ENCODE measurements at regions not wholly inside any gene's neighbourhood (a gene's known extent, or its start where the extent isn't known, plus 50 kb on each side); places are given as distances from the start of the nearest gene placed in this dataset.

DNA sequence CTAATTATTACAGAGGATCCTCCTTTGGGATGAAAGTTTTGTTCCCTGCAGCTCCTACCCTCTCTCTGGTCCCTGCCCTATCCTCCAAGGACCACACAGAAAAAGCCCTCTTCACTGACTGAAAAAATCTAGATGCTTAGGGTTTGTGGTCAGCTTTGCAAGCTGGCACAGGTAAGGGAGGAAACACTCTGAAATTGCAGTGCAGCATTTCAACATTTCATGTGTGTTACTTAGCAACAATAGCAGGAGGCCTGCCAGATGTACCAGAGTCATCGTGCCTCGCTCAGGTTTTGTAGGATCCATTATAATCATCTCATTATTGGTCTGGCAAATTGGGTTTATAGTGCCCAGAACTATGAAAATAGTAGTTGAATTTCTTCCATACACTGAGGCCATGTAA, 109.5 kb downstream of the PALM2AKAP2 start:
- H3K27ac Mint-ChIP-seq, result no peak overlapping the region
- H3K27me3 Mint-ChIP-seq, result no peaks in the 10 kb centered on the region
- H3K9me3 Mint-ChIP-seq, result no peaks in the 10 kb centered on the region
- ATAC-seq (ENCODE audit: low read depth in 2 of 2) (no peak), DNase-seq (no peak)
- H3K4me3 Mint-ChIP-seq, result no peak overlapping the region
- H3K36me3 Mint-ChIP-seq, result no peaks in the 10 kb centered on the region
- peaks cover 0 to 6% (median 3%) of the 10 kb centered on the region in 3 donors for H3K4me1 Mint-ChIP-seq

- no peak for DNase-seq
- Mint-ChIP-seq H3K4me1 (peaks cover 7 to 17% (median 9%) of the 10 kb centered on the region in 3 donors), H3K4me3 (no peak overlapping the region), H3K36me3 (no peaks in the 10 kb centered on the region), H3K27ac (no peak overlapping the region), H3K27me3 (no peaks in the 10 kb centered on the region), H3K9me3 (no peaks in the 10 kb centered on the region)
- ATAC-seq (ENCODE audit: low read depth in 2 of 2), result no peak
Observed at GRCh38 chr9:109893241-109893640, 113.2 kb downstream of the PALM2AKAP2 start.

- H3K36me3 Mint-ChIP-seq, result no peaks in the 10 kb centered on the region
- peaks cover 7 to 17% (median 9%) of the 10 kb centered on the region in 3 donors for H3K4me1 Mint-ChIP-seq
- peaks cover 0 to 4% (median 0%) of the 10 kb centered on the region in 3 donors for H3K27me3 Mint-ChIP-seq
- H3K9me3 Mint-ChIP-seq, result no peaks in the 10 kb centered on the region
- no peak overlapping the region for H3K27ac Mint-ChIP-seq
- no peak overlapping the region for H3K4me3 Mint-ChIP-seq
- ATAC-seq (ENCODE audit: low read depth in 2 of 2) (no peak), DNase-seq (no peak)
Observed at GRCh38 chr9:109894473-109894872, 114.5 kb downstream of the PALM2AKAP2 start.

GRCh38 chr9:109894921-109895758, 115.1 kb downstream of the PALM2AKAP2 start:
- Mint-ChIP-seq H3K27me3 (peaks cover 0 to 11% (median 0%) of the 10 kb centered on the region in 3 donors), H3K9me3 (no peaks in the 10 kb centered on the region), H3K4me1 (peaks cover 7 to 17% (median 9%) of the 10 kb centered on the region in 3 donors), H3K4me3 (no peak overlapping the region), H3K27ac (peak overlapping the region in 2 of 6 donors; percentile 40 to 47), H3K36me3 (no peaks in the 10 kb centered on the region)
- ATAC-seq (ENCODE audit: low read depth in 2 of 2) (peak; percentile 35 to 39), DNase-seq (no peak)

DNA sequence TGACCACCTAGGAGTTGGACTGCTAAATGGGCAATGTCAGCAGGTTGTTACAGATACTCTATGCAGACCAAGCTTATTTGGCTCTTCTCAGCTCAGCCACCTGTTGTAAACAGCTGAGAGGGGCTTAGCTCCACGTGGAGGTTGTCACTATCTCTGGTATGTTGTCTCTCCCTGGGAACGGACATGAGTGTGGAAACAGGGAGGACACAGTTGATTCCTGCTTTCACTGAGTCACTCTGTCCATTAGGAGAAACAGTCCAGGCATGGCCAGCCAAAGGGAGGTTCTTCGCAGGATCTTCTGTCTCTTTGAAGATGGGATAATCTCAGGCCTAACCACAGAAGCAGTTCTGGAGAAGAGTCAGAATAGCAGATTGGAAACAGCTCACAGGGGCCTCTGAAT, 121.2 kb downstream of the PALM2AKAP2 start:
- Mint-ChIP-seq H3K36me3 (no peaks in the 10 kb centered on the region), H3K27me3 (peaks cover 0 to 11% (median 0%) of the 10 kb centered on the region in 3 donors), H3K9me3 (no peaks in the 10 kb centered on the region), H3K4me1 (peaks cover 4 to 22% (median 7%) of the 10 kb centered on the region in 3 donors), H3K27ac (peak overlapping the region in 1 of 6 donors; percentile 12), H3K4me3 (no peak overlapping the region)
- ATAC-seq (ENCODE audit: low read depth in 2 of 2), result no peak
- no peak for DNase-seq

- Mint-ChIP-seq H3K27ac (peak overlapping the region in 1 of 6 donors; percentile 22), H3K36me3 (no peaks in the 10 kb centered on the region), H3K4me3 (peak overlapping the region in 1 of 8 donors; percentile 26), H3K9me3 (no peaks in the 10 kb centered on the region), H3K4me1 (peaks cover 7 to 22% (median 21%) of the 10 kb centered on the region in 3 donors), H3K27me3 (peaks cover 0 to 11% (median 0%) of the 10 kb centered on the region in 3 donors)
- DNase-seq, result peak; percentile 62
- ATAC-seq (ENCODE audit: low read depth in 2 of 2), result peak; percentile 68 to 78
Observed at GRCh38 chr9:109903515-109904138, 123.6 kb downstream of the PALM2AKAP2 start.

GRCh38 chr9:109904666-109905065, 124.7 kb downstream of the PALM2AKAP2 start:
- Mint-ChIP-seq H3K9me3 (no peaks in the 10 kb centered on the region), H3K4me3 (peak overlapping the region in 1 of 8 donors; percentile 23), H3K27ac (peak overlapping the region in 3 of 6 donors; percentile 43 to 82 (median 55)), H3K36me3 (no peaks in the 10 kb centered on the region), H3K4me1 (peaks cover 7 to 22% (median 21%) of the 10 kb centered on the region in 3 donors), H3K27me3 (peaks cover 0 to 5% (median 0%) of the 10 kb centered on the region in 3 donors)
- DNase-seq, result no peak
- ATAC-seq (ENCODE audit: low read depth in 2 of 2), result no peak

- H3K27me3 Mint-ChIP-seq, result no peaks in the 10 kb centered on the region
- H3K4me3 Mint-ChIP-seq, result no peak overlapping the region
- no peaks in the 10 kb centered on the region for H3K9me3 Mint-ChIP-seq
- no peak for ATAC-seq (ENCODE audit: low read depth in 2 of 2)
- peak overlapping the region in 2 of 6 donors; percentile 55 to 69 for H3K27ac Mint-ChIP-seq
- peaks cover 7 to 22% (median 21%) of the 10 kb centered on the region in 3 donors for H3K4me1 Mint-ChIP-seq
- no peaks in the 10 kb centered on the region for H3K36me3 Mint-ChIP-seq
- no peak for DNase-seq
Observed at GRCh38 chr9:109905472-109905871, 125.5 kb downstream of the PALM2AKAP2 start.

GRCh38 chr9:109906766-109907382, 126.9 kb downstream of the PALM2AKAP2 start:
- peak overlapping the region in 3 of 6 donors; percentile 69 to 93 (median 77) for H3K27ac Mint-ChIP-seq
- ATAC-seq (ENCODE audit: low read depth in 2 of 2), result peak; percentile 2 to 4
- H3K4me3 Mint-ChIP-seq, result peak overlapping the region in 6 of 8 donors; percentile 4 to 89 (median 47)
- no peak for DNase-seq
- H3K27me3 Mint-ChIP-seq, result no peaks in the 10 kb centered on the region
- peaks cover 7 to 22% (median 21%) of the 10 kb centered on the region in 3 donors for H3K4me1 Mint-ChIP-seq
- no peaks in the 10 kb centered on the region for H3K36me3 Mint-ChIP-seq
- H3K9me3 Mint-ChIP-seq, result no peaks in the 10 kb centered on the region

DNA sequence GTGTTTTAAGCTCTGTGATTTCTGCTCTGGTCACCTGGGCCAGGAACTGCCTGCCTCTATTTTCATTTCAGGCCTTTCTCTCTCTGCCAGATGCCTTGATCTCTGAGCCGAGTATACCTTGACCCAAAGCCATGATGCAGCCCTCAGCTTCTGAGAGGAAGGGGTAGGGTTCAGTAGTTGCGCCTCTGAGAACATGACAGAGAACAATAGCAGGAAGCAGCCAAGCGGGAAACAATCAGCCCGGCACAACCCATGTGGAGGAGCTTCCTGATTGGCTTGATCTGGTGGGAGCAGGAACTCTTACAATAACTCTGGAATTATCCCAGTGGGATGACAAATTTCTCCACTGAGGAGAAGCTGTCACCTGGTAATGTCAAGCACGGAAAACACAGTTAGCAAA, 127.4 kb downstream of the PALM2AKAP2 start:
- peak overlapping the region in 2 of 6 donors; percentile 69 to 77 for H3K27ac Mint-ChIP-seq
- no peaks in the 10 kb centered on the region for H3K27me3 Mint-ChIP-seq
- peak; percentile 50 to 51 for ATAC-seq (ENCODE audit: low read depth in 2 of 2)
- DNase-seq, result no peak
- H3K9me3 Mint-ChIP-seq, result no peaks in the 10 kb centered on the region
- peaks cover 7 to 22% (median 21%) of the 10 kb centered on the region in 3 donors for H3K4me1 Mint-ChIP-seq
- H3K4me3 Mint-ChIP-seq, result peak overlapping the region in 4 of 8 donors; percentile 36 to 89 (median 70)
- no peaks in the 10 kb centered on the region for H3K36me3 Mint-ChIP-seq

DNA sequence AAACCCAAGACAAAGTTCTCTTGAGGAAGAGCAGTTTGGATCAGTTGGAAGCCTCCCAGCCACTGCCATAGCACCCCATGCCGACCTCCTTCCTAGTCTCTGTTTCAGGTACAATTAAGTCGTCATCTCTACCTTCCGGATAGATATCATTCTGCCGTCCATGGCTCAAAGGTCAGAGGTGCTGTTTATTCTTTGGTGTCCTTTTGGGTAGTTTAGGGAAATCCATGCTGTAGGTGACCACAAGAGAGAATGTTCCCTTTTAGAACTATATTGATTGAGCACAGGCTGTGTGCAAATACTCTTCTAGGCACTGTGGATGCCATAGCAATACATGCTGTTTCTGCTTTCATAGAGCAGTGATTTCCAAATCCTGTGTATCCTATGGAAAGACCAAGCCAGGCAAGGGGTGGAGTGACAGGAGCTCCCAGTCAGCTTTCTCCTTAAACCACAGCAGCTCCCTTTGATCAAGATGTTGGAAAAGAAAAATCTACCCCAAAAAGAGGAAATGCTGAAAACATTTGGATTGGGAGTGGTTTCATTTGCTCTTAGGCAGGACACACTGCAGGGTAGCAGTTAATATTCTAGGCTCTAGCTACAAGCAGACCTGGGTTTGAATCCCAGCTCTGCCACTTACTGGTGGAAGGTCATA, 127.9 kb downstream of the PALM2AKAP2 start:
- H3K9me3 Mint-ChIP-seq, result no peaks in the 10 kb centered on the region
- ATAC-seq (ENCODE audit: low read depth in 2 of 2) (no peak), DNase-seq (no peak)
- H3K4me1 Mint-ChIP-seq, result peaks cover 7 to 21% (median 20%) of the 10 kb centered on the region in 3 donors
- H3K4me3 Mint-ChIP-seq, result peak overlapping the region in 3 of 8 donors; percentile 58 to 89 (median 81)
- no peaks in the 10 kb centered on the region for H3K27me3 Mint-ChIP-seq
- H3K36me3 Mint-ChIP-seq, result no peaks in the 10 kb centered on the region
- peak overlapping the region in 2 of 6 donors; percentile 69 to 77 for H3K27ac Mint-ChIP-seq

DNA sequence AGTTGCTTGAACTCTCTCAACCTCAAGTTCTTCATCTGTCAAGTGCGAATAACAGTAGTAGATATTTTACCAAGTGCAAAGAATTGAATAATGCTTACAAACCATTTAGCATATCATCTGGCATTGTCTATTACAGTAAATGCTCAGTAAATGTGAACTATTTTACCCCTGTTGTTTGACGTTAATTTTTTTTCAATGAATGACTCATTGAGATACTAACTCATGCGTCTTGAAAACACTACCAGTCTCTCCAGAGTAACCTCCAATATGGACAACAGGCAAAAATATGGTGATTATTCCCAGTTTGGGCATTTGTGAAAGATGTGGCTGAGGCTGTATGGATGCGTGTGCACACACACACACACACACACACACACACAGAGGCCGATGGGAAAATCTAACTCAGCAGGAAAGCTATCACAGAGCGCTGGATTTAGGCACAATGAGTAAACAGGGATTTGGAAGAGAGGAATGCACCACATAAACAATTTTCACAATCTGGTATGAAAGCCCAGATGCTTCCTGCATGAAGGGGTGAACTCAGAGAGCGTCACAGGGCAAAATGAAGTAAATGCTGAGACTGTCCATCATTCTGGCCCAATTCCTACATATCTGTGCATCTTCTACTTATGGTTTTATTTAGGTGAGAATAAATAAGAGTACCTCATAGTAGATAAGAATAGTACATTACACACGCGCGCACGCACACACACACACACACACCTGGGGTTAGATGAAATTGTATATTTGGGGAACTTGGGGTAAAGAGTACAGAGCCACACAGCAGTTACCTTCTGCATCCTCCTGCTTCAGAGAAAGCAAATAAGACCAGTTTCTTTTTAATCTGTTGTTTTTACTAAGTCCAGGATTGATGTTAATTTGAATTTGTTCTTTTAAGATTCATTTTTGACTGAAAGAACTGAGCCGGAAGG, 128.7 kb downstream of the PALM2AKAP2 start:
- ATAC-seq (ENCODE audit: low read depth in 2 of 2) (peak; percentile 82 to 83), DNase-seq (peak; percentile 46)
- Mint-ChIP-seq H3K9me3 (no peaks in the 10 kb centered on the region), H3K27ac (no peak overlapping the region), H3K4me3 (no peak overlapping the region), H3K4me1 (peaks cover under 1 to 17% (median 14%) of the 10 kb centered on the region in 3 donors), H3K36me3 (no peaks in the 10 kb centered on the region), H3K27me3 (no peaks in the 10 kb centered on the region)
